ENCODE measurements at regions not wholly inside any gene's neighbourhood (a gene's known extent, or its start where the extent isn't known, plus 50 kb on each side); places are given as distances from the start of the nearest gene placed in this dataset.
"Not testable (repeated sequence)": the region's sequence is repeated elsewhere in the genome, so short reads cannot be mapped to it uniquely, and the experiment has no call there.

DNA sequence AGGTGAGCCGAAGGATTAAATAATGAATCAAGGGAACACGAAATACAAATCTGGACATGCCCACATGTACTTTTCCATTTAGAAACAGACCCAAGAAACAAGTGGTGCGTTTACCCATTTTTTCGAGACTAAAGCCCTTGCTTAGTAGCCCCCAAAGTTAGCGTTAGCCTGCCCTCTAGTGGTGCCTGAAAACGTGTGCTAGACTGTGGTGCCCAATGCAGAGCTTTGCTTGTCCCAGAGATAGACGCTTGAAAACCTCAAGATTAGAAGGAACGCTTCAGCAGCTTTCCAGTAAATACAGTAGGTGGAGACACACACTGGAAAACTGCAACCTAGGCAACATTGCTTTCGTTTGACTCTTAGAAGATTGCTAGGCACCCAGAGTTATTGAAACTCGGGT lies 197.0 kb downstream of the TP53TG3F start:
- TF ChIP-seq SPI1 (IDR thresholded peaks at IDR 0.05; ENCODE audit: borderline replicate concordance, low read depth); CTCF (IDR thresholded peaks at IDR 0.05; ENCODE audit: insufficient read depth, low read length); REST (IDR thresholded peaks at IDR 0.05; ENCODE audit: insufficient replicate concordance, low read depth); POLR2AphosphoS5 (IDR thresholded peaks at IDR 0.05; ENCODE audit: low read depth): not testable (repeated sequence)
